Muscle of leg (tissue), 3 donors: ENCODE measurements at regions not wholly inside any gene's neighbourhood (a gene's known extent, or its start where the extent isn't known, plus 50 kb on each side); places are given as distances from the start of the nearest gene placed in this dataset.

Experiments used
- DNase-seq: peaks from one replicate; pipeline ENCODE4 v3.0.0; 2013
- H3K27ac ChIP-seq: one replicate; pipeline ENCODE4 v1.5.1; 2013; ENCODE audit warnings: mild to moderate bottlenecking, low read length, control low read depth
- H3K27me3 ChIP-seq: one replicate; pipeline ENCODE4 v1.6.1; 2013; ENCODE audit warnings: low read length; ENCODE audit not compliant: control insufficient read depth, insufficient read depth
- H3K36me3 ChIP-seq: one replicate; pipeline ENCODE4 v1.6.1; 2013; ENCODE audit warnings: low read length; ENCODE audit not compliant: control insufficient read depth, insufficient read depth
- H3K4me1 ChIP-seq: one replicate; pipeline ENCODE4 v1.6.1; 2013; ENCODE audit warnings: low read length; ENCODE audit not compliant: control insufficient read depth, insufficient read depth
- H3K4me3 ChIP-seq: one replicate; pipeline ENCODE4 v1.5.1; 2013; ENCODE audit warnings: low read length, control low read depth
- H3K9me3 ChIP-seq: replicated peaks from 2 replicates; pipeline ENCODE4 v1.6.1; 2013; ENCODE audit warnings: low read depth, low read length; ENCODE audit not compliant: control insufficient read depth
- WGBS: methylation state at CpG from one replicate; pipeline ENCODE4 v1.1.5; 2013; ENCODE audit warnings: missing lambda C conversion rate; ENCODE audit not compliant: insufficient coverage; 5-methylcytosine and 5-hydroxymethylcytosine counted together

GRCh38 chr3:184632551-184633236 lies 71.1 kb downstream of the EPHB3 start:
- Histone ChIP-seq H3K4me1 (peaks cover 74% of the 10 kb centered on the region), H3K27ac (peak overlapping the region; percentile 91), H3K27me3 (no peaks in the 10 kb centered on the region), H3K36me3 (no peaks in the 10 kb centered on the region), H3K9me3 (no peaks in the 10 kb centered on the region), H3K4me3 (no peak overlapping the region)
- WGBS, result 80% methylated on average over 10 of the region's 11 CpGs
- peak; percentile 51 for DNase-seq
